Sigmoid colon (tissue), 6 donors: ENCODE measurements at regions not wholly inside any gene's neighbourhood (a gene's known extent, or its start where the extent isn't known, plus 50 kb on each side); places are given as distances from the start of the nearest gene placed in this dataset.

Source experiments
- DNase-seq: peaks from one replicate; pipeline ENCODE4 v3.0.0-alpha.2; 2019
- H3K27ac ChIP-seq, 4 donors: fragments of 200-600 bp; sonication (generic); one replicate each; pipeline ENCODE4 v1.5.1; 2016 to 2019; ENCODE audit warnings: mild to moderate bottlenecking in 1 of 4
- H3K27me3 ChIP-seq, 3 donors: fragments of 200-600 bp; sonication (generic); one replicate each; pipeline ENCODE4 v1.5.1; 2019; ENCODE audit warnings: mild to moderate bottlenecking in 1 of 3
- H3K36me3 ChIP-seq, 4 donors: fragments of 200-600 bp; sonication (generic); one replicate each; pipeline ENCODE4 v1.5.1; 2016 to 2019
- H3K4me1 ChIP-seq, 4 donors: fragments of 200-600 bp; sonication (generic); one replicate each; pipeline ENCODE4 v1.5.1; 2017 to 2019
- H3K4me3 ChIP-seq, 4 donors: fragments of 200-600 bp; sonication (generic); one replicate each; pipeline ENCODE4 v1.5.1; 2017 to 2019; ENCODE audit warnings: mild to moderate bottlenecking in 2 of 4, moderate library complexity in 1 of 4
- H3K9me3 ChIP-seq, 4 donors: fragments of 200-600 bp in 3 of 4; sonication (generic) in 3 of 4; one replicate each; pipeline versions ENCODE4 v1.5.1 to v1.6.1; 2013 to 2019
- EP300 ChIP-seq, 4 donors: sonication (generic); formaldehyde crosslinking; IDR thresholded peaks; one replicate each; pipeline ENCODE4 v1.6.1; 2017; ENCODE audit warnings: antibody characterized with exemption in 4 of 4
- POLR2A ChIP-seq, 2 donors: fragments of 450-650 bp; IDR thresholded peaks; one replicate each; pipeline ENCODE4 v1.6.1; 2016; ENCODE audit warnings: antibody characterized with exemption in 2 of 2, mild to moderate bottlenecking in 2 of 2, moderate library complexity in 2 of 2
- POLR2AphosphoS5 ChIP-seq, 4 donors: sonication (generic); formaldehyde crosslinking; IDR thresholded peaks; one replicate each; pipeline ENCODE4 v1.6.1; 2017; ENCODE audit warnings: antibody characterized with exemption in 4 of 4
- WGBS, 2 donors: extraction: QIAGEN DNeasy Blood & Tissue Kit; methylation state at CpG; one replicate each; pipeline ENCODE4 v1.1.7; 2013; 5-methylcytosine and 5-hydroxymethylcytosine counted together
- intact Hi-C: fragments of 100-400 bp; cut with DNase I; formaldehyde crosslinking; loops from one replicate; pipeline ENCODE4 v1.15.1; 2023
- TF ChIP-seq, protein P1 (sequence below), 4 experiments: fragments of 450-650 bp in 3 of 4; fragments of 200-600 bp in 1 of 4; IDR thresholded peaks; one replicate each; pipeline ENCODE4 v1.5.1; 2016 to 2019; ENCODE audit warnings: antibody characterized with exemption in 4 of 4, mild to moderate bottlenecking in 3 of 4, moderate library complexity in 2 of 4
- donor health status: healthy with polysubstance abuse.
- donor health status: healthy.

DNA sequence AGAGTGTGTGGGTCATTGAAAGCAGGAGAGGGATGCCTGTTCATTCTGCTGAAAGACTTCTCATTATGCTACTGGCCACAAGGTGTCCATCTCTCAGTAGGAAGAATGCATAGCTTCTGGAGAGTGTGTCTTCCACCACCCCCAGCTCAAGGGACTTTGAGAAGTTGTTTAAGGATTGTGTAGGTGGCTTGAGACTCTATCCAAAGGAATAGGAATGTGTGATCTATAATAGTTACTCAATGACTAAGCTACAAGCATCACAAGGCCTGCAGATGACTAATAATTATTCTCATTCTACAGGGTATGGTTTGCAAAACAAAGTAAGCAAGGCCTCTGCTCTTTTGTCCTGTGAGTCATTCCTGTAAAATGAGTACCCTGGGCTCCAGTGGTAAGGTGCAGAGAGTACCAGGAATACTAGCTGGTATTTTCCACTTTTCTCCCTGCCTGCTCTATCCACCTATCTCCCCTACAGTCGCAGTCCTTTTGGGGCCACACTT lies 279.8 kb upstream of the BOD1L1 start:
- peak overlapping the region in 1 of 4 donors; percentile 36 for H3K27ac ChIP-seq
- H3K4me1 ChIP-seq, result peaks cover 0 to 10% (median 8%) of the 10 kb centered on the region in 4 donors
- DNase-seq, result no peak
- H3K9me3 ChIP-seq, result no peaks in the 10 kb centered on the region
- no peaks in the 10 kb centered on the region for H3K27me3 ChIP-seq
- no peak for TF ChIP-seq POLR2AphosphoS5 (IDR thresholded peaks at IDR 0.05)
- no peak for TF ChIP-seq EP300 (IDR thresholded peaks at IDR 0.05)
- TF ChIP-seq, protein P1, sequence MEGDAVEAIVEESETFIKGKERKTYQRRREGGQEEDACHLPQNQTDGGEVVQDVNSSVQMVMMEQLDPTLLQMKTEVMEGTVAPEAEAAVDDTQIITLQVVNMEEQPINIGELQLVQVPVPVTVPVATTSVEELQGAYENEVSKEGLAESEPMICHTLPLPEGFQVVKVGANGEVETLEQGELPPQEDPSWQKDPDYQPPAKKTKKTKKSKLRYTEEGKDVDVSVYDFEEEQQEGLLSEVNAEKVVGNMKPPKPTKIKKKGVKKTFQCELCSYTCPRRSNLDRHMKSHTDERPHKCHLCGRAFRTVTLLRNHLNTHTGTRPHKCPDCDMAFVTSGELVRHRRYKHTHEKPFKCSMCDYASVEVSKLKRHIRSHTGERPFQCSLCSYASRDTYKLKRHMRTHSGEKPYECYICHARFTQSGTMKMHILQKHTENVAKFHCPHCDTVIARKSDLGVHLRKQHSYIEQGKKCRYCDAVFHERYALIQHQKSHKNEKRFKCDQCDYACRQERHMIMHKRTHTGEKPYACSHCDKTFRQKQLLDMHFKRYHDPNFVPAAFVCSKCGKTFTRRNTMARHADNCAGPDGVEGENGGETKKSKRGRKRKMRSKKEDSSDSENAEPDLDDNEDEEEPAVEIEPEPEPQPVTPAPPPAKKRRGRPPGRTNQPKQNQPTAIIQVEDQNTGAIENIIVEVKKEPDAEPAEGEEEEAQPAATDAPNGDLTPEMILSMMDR (IDR thresholded peaks at IDR 0.05), result no peak
- TF ChIP-seq POLR2A (IDR thresholded peaks at IDR 0.05), result no peak
- WGBS, 2 donors, result 88 to 90% methylated on average over 1 of the region's 1 CpG
- intact Hi-C loops, result no loop called here
- no peaks in the 10 kb centered on the region for H3K36me3 ChIP-seq
- H3K4me3 ChIP-seq, result no peak overlapping the region

DNA sequence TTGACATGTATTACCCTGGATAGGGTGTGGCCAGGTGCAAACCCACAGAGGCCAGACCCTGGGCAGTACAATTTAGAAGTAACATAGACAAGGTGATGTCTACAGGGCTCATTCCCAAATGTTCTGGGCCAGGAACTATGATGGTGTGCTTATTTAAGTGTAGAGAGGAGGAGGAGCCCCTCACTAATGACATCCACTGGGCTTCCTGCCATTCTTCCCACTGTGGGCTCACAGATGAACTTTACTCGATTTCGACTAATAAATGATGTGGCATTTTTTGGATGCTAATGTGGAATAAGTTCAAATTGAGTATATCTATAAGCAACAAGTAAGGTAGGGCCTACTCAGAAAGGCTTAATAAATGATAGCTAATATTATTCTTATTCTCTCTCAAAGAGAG lies 280.9 kb upstream of the BOD1L1 start:
- no peaks in the 10 kb centered on the region for H3K36me3 ChIP-seq
- intact Hi-C loops, result no loop called here
- peaks cover 0 to 10% (median 8%) of the 10 kb centered on the region in 4 donors for H3K4me1 ChIP-seq
- no peak overlapping the region for H3K4me3 ChIP-seq
- H3K27ac ChIP-seq, result no peak overlapping the region
- 95 to 96% methylated on average over 2 of the region's 2 CpGs for WGBS, 2 donors
- no peaks in the 10 kb centered on the region for H3K9me3 ChIP-seq
- TF ChIP-seq POLR2AphosphoS5 (IDR thresholded peaks at IDR 0.05), result no peak
- TF ChIP-seq EP300 (IDR thresholded peaks at IDR 0.05), result no peak
- TF ChIP-seq POLR2A (IDR thresholded peaks at IDR 0.05), result no peak
- TF ChIP-seq, protein P1 (IDR thresholded peaks at IDR 0.05), result no peak
- H3K27me3 ChIP-seq, result no peaks in the 10 kb centered on the region
- DNase-seq, result no peak

DNA sequence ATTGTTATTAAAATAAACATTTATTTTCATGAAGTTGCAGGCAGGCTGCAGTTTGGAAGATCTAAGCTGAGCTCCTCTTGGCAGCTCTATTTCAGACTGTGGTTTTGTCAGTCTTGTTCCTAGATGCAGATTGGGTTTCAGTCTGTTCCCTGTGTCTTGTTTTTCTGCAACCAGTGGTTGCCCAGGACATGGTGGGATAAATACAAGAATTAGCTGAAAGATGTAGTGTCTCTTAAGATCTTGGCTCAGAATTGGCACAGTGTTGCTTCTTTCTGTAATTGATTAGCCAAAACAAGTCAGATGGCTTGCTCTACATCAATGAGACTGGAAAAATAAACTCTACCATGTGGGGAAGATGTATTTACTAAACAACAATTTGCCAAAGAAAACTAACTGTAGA lies 283.0 kb upstream of the BOD1L1 start:
- H3K27ac ChIP-seq, result no peak overlapping the region
- peaks cover 0 to 10% (median 8%) of the 10 kb centered on the region in 4 donors for H3K4me1 ChIP-seq
- no peaks in the 10 kb centered on the region for H3K27me3 ChIP-seq
- no peaks in the 10 kb centered on the region for H3K9me3 ChIP-seq
- no peak for TF ChIP-seq EP300 (IDR thresholded peaks at IDR 0.05)
- no peak for TF ChIP-seq POLR2AphosphoS5 (IDR thresholded peaks at IDR 0.05)
- TF ChIP-seq, protein P1 (IDR thresholded peaks at IDR 0.05), result no peak
- TF ChIP-seq POLR2A (IDR thresholded peaks at IDR 0.05), result no peak
- DNase-seq, result no peak
- intact Hi-C loops, result loop anchor here (5.0 kb wide), 1 partner anchor 57 kb away; no protein-coding TSS in a partner anchor
- H3K4me3 ChIP-seq, result no peak overlapping the region
- no peaks in the 10 kb centered on the region for H3K36me3 ChIP-seq

DNA sequence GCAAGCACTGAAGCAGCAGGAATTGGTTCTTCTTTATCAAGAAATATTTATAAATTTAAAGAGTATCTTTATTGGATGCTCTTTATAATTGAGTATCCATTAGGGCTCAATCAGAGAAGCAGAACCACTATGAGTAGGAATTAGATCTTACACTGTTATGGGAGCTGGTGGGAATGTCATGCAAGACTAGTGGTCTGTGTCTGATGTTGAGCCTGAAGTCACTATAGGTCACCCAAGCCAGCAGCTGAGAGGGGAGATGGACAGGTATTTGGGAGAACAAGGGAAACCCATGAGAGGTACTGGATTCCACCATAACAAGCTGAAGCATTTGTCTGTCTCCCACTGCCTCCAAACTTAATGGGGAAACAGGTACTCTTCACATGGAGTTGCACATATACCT lies 283.7 kb upstream of the BOD1L1 start:
- H3K27me3 ChIP-seq, result no peaks in the 10 kb centered on the region
- H3K9me3 ChIP-seq, result no peaks in the 10 kb centered on the region
- H3K27ac ChIP-seq, result no peak overlapping the region
- intact Hi-C loops, result loop anchor here (5.0 kb wide), 1 partner anchor 56 kb away; no protein-coding TSS in a partner anchor
- no peak overlapping the region for H3K4me3 ChIP-seq
- H3K36me3 ChIP-seq, result no peaks in the 10 kb centered on the region
- no peak for DNase-seq
- no peak for TF ChIP-seq POLR2A (IDR thresholded peaks at IDR 0.05)
- TF ChIP-seq POLR2AphosphoS5 (IDR thresholded peaks at IDR 0.05), result no peak
- TF ChIP-seq EP300 (IDR thresholded peaks at IDR 0.05), result no peak
- TF ChIP-seq, protein P1 (IDR thresholded peaks at IDR 0.05), result no peak
- peaks cover 0 to 10% (median 8%) of the 10 kb centered on the region in 4 donors for H3K4me1 ChIP-seq

DNA sequence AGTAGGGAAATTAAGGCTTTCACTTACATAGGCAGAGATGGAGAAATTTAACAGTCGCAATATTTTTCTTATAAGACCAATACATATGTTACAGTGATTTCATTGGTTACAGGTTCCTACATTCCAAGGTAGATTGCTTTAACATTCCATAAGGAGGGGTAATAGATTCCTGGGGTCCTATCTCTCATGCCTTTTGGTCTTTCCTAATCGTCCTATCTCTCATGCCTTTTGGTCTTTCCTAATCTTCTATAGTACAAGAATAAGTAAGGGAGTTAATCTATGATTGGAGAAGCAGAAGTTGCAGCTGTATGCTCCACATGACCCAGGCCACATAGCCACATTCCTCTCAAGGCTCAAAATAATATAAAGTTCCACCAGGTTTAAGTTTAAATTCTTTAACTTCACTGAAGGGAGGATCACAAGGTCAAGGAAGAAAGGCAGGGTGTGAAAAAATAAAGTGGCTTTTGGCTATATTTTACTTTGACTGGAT lies 285.0 kb upstream of the BOD1L1 start:
- intact Hi-C loops, result loop anchor here (5.0 kb wide), 1 partner anchor 55 kb away; no protein-coding TSS in a partner anchor
- TF ChIP-seq, protein P1 (IDR thresholded peaks at IDR 0.05), result no peak
- no peak for TF ChIP-seq EP300 (IDR thresholded peaks at IDR 0.05)
- TF ChIP-seq POLR2AphosphoS5 (IDR thresholded peaks at IDR 0.05), result no peak
- H3K4me3 ChIP-seq, result no peak overlapping the region
- H3K9me3 ChIP-seq, result no peaks in the 10 kb centered on the region
- 68 to 72% methylated on average over 2 of the region's 2 CpGs for WGBS, 2 donors
- no peak for DNase-seq
- H3K27me3 ChIP-seq, result no peaks in the 10 kb centered on the region
- no peak overlapping the region for H3K27ac ChIP-seq
- H3K36me3 ChIP-seq, result no peaks in the 10 kb centered on the region
- peaks cover 0 to 3% (median 2%) of the 10 kb centered on the region in 4 donors for H3K4me1 ChIP-seq
